Vagina (tissue), 2 donors: ENCODE measurements at regions not wholly inside any gene's neighbourhood (a gene's known extent, or its start where the extent isn't known, plus 50 kb on each side); places are given as distances from the start of the nearest gene placed in this dataset.

Source experiments
- DNase-seq, 2 donors: peaks; one replicate each; pipeline ENCODE4 v3.0.0-alpha.2; 2017; ENCODE audit errors: extremely low spot score in 2 of 2
- H3K27ac ChIP-seq: fragments of 200-600 bp; sonication (generic); one replicate; pipeline ENCODE4 v1.5.1; 2019
- H3K27me3 ChIP-seq: fragments of 200-600 bp; sonication (generic); one replicate; pipeline ENCODE4 v1.5.1; 2019
- H3K36me3 ChIP-seq, 2 donors: fragments of 200-600 bp; sonication (generic); one replicate each; pipeline ENCODE4 v1.5.1; 2017 to 2019
- H3K4me1 ChIP-seq: fragments of 200-600 bp; sonication (generic); one replicate; pipeline ENCODE4 v1.5.1; 2019
- H3K4me3 ChIP-seq, 2 donors: fragments of 200-600 bp; sonication (generic); 1 replicate in 1 of 2; 2 replicates in 1 of 2; pipeline ENCODE4 v1.5.1; 2016 to 2019
- H3K9me3 ChIP-seq: fragments of 200-600 bp; sonication (generic); one replicate; pipeline ENCODE4 v1.5.1; 2019
- POLR2A ChIP-seq, 2 donors: fragments of 450-650 bp; IDR thresholded peaks; one replicate each; pipeline ENCODE4 v1.6.1; 2017; ENCODE audit warnings: antibody characterized with exemption in 2 of 2, mild to moderate bottlenecking in 2 of 2, moderate library complexity in 2 of 2
- POLR2AphosphoS5 ChIP-seq, 2 donors: sonication (generic); formaldehyde crosslinking; IDR thresholded peaks; one replicate each; pipeline ENCODE4 v1.9.0; 2017; ENCODE audit warnings: antibody characterized with exemption in 2 of 2, mild to moderate bottlenecking in 2 of 2, low read depth in 1 of 2; ENCODE audit not compliant: insufficient read depth in 1 of 2
- intact Hi-C: fragments of 100-400 bp; cut with DNase I; formaldehyde crosslinking; loops from one replicate; pipeline ENCODE4 v1.15.1; 2023
- TF ChIP-seq, protein P1 (sequence below), 3 experiments: fragments of 450-650 bp in 2 of 3; fragments of 200-600 bp in 1 of 3; sonication (generic) in 1 of 3; IDR thresholded peaks; one replicate each; pipeline ENCODE4 v1.5.1; 2017 to 2019; ENCODE audit warnings: antibody characterized with exemption in 3 of 3, mild to moderate bottlenecking in 2 of 3, moderate library complexity in 2 of 3

DNA sequence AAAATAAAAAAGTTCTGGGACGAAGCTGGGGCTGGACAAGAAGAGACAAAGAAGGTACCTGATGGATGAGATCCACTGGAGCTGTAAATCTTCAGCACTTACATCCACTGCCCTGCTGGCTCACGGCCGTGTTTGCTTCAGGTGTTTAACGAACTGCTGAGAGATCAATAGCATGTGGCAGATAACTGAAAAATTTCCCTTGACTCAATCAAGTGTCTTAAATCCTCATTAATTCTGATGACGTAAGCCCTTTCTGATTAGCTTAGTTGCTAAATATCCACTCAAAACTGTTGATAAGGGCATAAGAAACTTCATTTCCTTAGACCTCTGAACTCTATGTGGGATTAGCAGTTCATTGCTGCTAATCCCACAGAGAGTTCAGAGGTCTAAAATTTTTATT, 354.2 kb upstream of the HS3ST1 start:
- Histone ChIP-seq H3K27ac (no peak overlapping the region), H3K36me3 (no peaks in the 10 kb centered on the region), H3K4me1 (no peaks in the 10 kb centered on the region), H3K27me3 (no peaks in the 10 kb centered on the region), H3K9me3 (no peaks in the 10 kb centered on the region), H3K4me3 (no peak overlapping the region)
- intact Hi-C loops = no loop called here
- no peak for DNase-seq
- TF ChIP-seq POLR2A (IDR thresholded peaks at IDR 0.05) = no peak
- TF ChIP-seq, protein P1, sequence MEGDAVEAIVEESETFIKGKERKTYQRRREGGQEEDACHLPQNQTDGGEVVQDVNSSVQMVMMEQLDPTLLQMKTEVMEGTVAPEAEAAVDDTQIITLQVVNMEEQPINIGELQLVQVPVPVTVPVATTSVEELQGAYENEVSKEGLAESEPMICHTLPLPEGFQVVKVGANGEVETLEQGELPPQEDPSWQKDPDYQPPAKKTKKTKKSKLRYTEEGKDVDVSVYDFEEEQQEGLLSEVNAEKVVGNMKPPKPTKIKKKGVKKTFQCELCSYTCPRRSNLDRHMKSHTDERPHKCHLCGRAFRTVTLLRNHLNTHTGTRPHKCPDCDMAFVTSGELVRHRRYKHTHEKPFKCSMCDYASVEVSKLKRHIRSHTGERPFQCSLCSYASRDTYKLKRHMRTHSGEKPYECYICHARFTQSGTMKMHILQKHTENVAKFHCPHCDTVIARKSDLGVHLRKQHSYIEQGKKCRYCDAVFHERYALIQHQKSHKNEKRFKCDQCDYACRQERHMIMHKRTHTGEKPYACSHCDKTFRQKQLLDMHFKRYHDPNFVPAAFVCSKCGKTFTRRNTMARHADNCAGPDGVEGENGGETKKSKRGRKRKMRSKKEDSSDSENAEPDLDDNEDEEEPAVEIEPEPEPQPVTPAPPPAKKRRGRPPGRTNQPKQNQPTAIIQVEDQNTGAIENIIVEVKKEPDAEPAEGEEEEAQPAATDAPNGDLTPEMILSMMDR (IDR thresholded peaks at IDR 0.05) = no peak
- TF ChIP-seq POLR2AphosphoS5 (IDR thresholded peaks at IDR 0.05; ENCODE audit: insufficient read depth in 1 of 2, low read depth in 1 of 2) = no peak

DNA sequence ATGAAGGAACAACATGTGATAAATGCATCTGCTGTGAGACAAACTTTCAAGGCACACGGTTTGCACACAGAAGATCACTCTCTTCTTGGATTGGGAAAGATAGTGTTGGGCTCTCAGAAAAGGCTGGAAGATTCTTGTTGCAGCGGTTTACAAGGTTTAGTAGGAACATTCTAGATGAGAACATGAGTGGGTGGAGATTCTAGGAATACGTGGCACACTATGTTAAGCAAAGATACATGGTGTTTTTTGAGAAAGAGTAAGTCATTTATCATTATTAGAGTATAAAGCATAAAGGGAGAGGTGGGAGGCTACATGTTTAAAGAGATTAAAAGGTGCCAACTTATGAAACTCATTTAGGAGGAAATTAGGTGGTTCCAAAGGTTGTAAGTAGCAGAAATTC, 348.8 kb upstream of the HS3ST1 start:
- H3K27ac ChIP-seq = no peak overlapping the region
- no peaks in the 10 kb centered on the region for H3K27me3 ChIP-seq
- intact Hi-C loops = no loop called here
- H3K4me1 ChIP-seq = no peaks in the 10 kb centered on the region
- no peak for TF ChIP-seq POLR2AphosphoS5 (IDR thresholded peaks at IDR 0.05; ENCODE audit: insufficient read depth in 1 of 2, low read depth in 1 of 2)
- TF ChIP-seq, protein P1 (IDR thresholded peaks at IDR 0.05) = no peak
- TF ChIP-seq POLR2A (IDR thresholded peaks at IDR 0.05) = no peak
- no peak for DNase-seq
- H3K9me3 ChIP-seq = no peaks in the 10 kb centered on the region
- H3K36me3 ChIP-seq = no peaks in the 10 kb centered on the region
- H3K4me3 ChIP-seq = no peak overlapping the region

DNA sequence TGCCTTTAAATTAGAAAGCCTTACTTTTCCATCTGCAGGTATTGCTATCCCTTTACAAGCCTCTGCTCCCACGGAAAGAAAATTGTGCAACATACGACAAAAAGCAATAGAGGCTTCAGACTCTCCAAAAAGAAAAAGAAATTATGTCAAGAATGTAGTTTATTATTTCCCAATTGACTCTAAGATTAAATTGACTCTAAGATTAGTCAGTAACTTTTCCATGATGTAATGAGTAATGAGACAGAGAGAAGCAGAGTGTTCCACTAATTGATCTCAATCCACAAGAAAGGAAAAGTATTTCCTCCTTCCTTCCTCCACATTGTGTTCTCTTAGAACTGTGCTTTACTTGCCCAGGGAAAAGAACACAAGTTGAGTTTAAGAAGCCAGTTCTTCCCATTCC, 345.7 kb upstream of the HS3ST1 start:
- H3K9me3 ChIP-seq = no peaks in the 10 kb centered on the region
- no peak overlapping the region for H3K27ac ChIP-seq
- H3K27me3 ChIP-seq = no peaks in the 10 kb centered on the region
- no peak overlapping the region for H3K4me3 ChIP-seq
- H3K36me3 ChIP-seq = no peaks in the 10 kb centered on the region
- TF ChIP-seq POLR2A (IDR thresholded peaks at IDR 0.05) = no peak
- TF ChIP-seq, protein P1 (IDR thresholded peaks at IDR 0.05) = no peak
- TF ChIP-seq POLR2AphosphoS5 (IDR thresholded peaks at IDR 0.05; ENCODE audit: insufficient read depth in 1 of 2, low read depth in 1 of 2) = no peak
- intact Hi-C loops = no loop called here
- H3K4me1 ChIP-seq = no peaks in the 10 kb centered on the region
- no peak for DNase-seq

DNA sequence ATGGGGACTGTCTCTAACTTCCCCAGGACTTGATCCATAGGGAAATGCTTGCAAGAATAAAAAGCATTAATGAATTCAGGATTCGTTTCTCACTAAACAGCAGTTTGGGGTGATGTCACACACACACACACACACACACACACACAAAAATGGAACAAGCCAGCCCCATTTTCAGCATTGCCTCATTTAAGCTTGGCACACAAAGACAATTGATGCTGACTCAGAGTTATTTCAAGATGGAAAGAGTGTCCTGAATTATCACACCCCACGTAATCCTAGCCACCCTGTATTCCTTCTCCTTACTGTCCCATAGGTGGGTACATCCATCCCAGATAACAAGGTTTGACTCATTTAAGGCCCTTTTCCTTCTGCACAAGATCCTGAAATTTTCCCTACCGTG, 345.1 kb upstream of the HS3ST1 start:
- Histone ChIP-seq H3K4me1 (no peaks in the 10 kb centered on the region), H3K27ac (no peak overlapping the region), H3K9me3 (no peaks in the 10 kb centered on the region), H3K36me3 (no peaks in the 10 kb centered on the region), H3K4me3 (no peak overlapping the region), H3K27me3 (no peaks in the 10 kb centered on the region)
- no peak for DNase-seq
- TF ChIP-seq, protein P1 (IDR thresholded peaks at IDR 0.05) = no peak
- no peak for TF ChIP-seq POLR2A (IDR thresholded peaks at IDR 0.05)
- no peak for TF ChIP-seq POLR2AphosphoS5 (IDR thresholded peaks at IDR 0.05; ENCODE audit: insufficient read depth in 1 of 2, low read depth in 1 of 2)
- intact Hi-C loops = no loop called here

DNA sequence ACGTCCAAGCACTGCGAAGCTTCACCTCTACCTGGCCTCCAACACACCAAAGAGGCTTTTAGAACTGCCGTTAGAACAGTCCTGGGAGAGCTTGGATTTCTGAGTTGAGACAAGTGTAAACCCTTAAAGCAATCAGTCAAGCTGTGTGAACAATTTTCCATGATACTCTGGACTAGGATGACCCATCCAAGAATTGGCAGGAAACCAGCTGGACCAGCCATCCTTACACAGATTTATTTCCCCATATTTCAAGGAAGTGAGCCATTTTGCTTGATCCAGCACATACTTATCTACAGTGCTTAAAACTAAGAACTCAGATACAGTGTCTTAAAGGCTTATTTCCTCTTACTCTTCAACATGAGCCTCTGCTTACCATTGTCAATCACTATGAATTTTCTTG, 340.7 kb upstream of the HS3ST1 start:
- intact Hi-C loops = no loop called here
- no peaks in the 10 kb centered on the region for H3K4me1 ChIP-seq
- no peak overlapping the region for H3K27ac ChIP-seq
- H3K4me3 ChIP-seq = no peak overlapping the region
- no peaks in the 10 kb centered on the region for H3K27me3 ChIP-seq
- no peak for DNase-seq
- no peaks in the 10 kb centered on the region for H3K36me3 ChIP-seq
- TF ChIP-seq, protein P1 (IDR thresholded peaks at IDR 0.05) = no peak
- TF ChIP-seq POLR2A (IDR thresholded peaks at IDR 0.05) = no peak
- H3K9me3 ChIP-seq = no peaks in the 10 kb centered on the region
